WTC11 (cell line): ENCODE measurements at regions not wholly inside any gene's neighbourhood (a gene's known extent, or its start where the extent isn't known, plus 50 kb on each side); places are given as distances from the start of the nearest gene placed in this dataset.

Source experiments
- ATF1 ChIP-seq: sonication (generic); formaldehyde crosslinking; IDR thresholded peaks from 2 replicates; pipeline ENCODE4 v1.8.1; 2023; ENCODE audit warnings: mild to moderate bottlenecking, moderate library complexity, missing genetic modification reagents
- CBFB ChIP-seq: sonication (generic); formaldehyde crosslinking; IDR thresholded peaks from 2 replicates; pipeline ENCODE4 v1.8.1; 2022; ENCODE audit warnings: mild to moderate bottlenecking, low read depth, missing genetic modification reagents
- ELF4 ChIP-seq: sonication (generic); formaldehyde crosslinking; IDR thresholded peaks from 2 replicates; pipeline ENCODE4 v1.8.1; 2022; ENCODE audit warnings: low read depth, mild to moderate bottlenecking, moderate library complexity, missing genetic modification reagents
- IRF2 ChIP-seq: sonication (generic); formaldehyde crosslinking; IDR thresholded peaks from 2 replicates; pipeline ENCODE4 v1.8.0; 2022; ENCODE audit warnings: low read depth, missing genetic modification reagents, borderline replicate concordance
- NR1H2 ChIP-seq: sonication (generic); formaldehyde crosslinking; IDR thresholded peaks from 2 replicates; pipeline ENCODE4 v1.9.0; 2021; ENCODE audit warnings: mild to moderate bottlenecking, moderate library complexity, missing genetic modification reagents
- SP1 ChIP-seq: sonication (generic); formaldehyde crosslinking; conservative IDR thresholded peaks from 2 replicates; pipeline ENCODE4 v1.8.1; 2022; ENCODE audit warnings: missing genetic modification reagents
- TF ChIP-seq, protein P1 (sequence below): fragments of 200-600 bp; IDR thresholded peaks from 2 replicates; pipeline ENCODE4 v1.8.0; 2022; ENCODE audit warnings: antibody characterized with exemption
- TF ChIP-seq, protein P2 (sequence below): sonication (generic); formaldehyde crosslinking; IDR thresholded peaks from 2 replicates; pipeline ENCODE4 v1.8.0; 2022; ENCODE audit warnings: mild to moderate bottlenecking, missing genetic modification reagents
- TF ChIP-seq, protein P3 (sequence below): fragments of 250-450 bp; sonication (Bioruptor Pico); IDR thresholded peaks from 2 replicates; pipeline ENCODE4 v1.9.0; 2021; ENCODE audit warnings: mild to moderate bottlenecking
- TF ChIP-seq, protein P4 (sequence below): sonication (generic); formaldehyde crosslinking; conservative IDR thresholded peaks from 2 replicates; pipeline ENCODE4 v1.8.1; 2023; ENCODE audit warnings: mild to moderate bottlenecking, low read depth, missing genetic modification reagents, moderate library complexity
- TF ChIP-seq, protein P5 (sequence below): sonication (generic); formaldehyde crosslinking; IDR thresholded peaks from 2 replicates; pipeline ENCODE4 v1.8.0; 2022; ENCODE audit warnings: mild to moderate bottlenecking, missing genetic modification reagents
- TF ChIP-seq, protein P6 (sequence below): sonication (generic); formaldehyde crosslinking; IDR thresholded peaks from 2 replicates; pipeline ENCODE4 v1.8.1; 2023; ENCODE audit warnings: mild to moderate bottlenecking, missing genetic modification reagents

DNA sequence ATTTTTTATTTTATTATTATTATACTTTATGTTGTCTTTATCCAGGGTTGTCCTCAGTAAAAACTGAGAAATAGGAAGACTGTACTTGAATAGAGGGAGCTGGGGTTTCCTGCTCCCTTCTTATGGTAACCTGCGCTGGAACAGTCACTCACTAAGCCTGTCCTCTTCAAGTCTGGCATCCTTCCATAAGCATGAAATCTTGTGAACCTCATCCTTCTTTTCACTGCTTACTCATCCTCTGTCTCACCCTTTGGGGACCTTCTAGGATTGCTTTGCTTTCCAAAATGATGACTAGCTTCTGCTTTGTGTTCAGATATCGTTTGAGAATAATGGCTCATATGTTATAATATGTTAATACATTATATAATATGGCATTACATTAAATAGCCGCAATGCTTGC lies 90.6 kb downstream of the C6orf118 start:
- TF ChIP-seq, protein P1, sequence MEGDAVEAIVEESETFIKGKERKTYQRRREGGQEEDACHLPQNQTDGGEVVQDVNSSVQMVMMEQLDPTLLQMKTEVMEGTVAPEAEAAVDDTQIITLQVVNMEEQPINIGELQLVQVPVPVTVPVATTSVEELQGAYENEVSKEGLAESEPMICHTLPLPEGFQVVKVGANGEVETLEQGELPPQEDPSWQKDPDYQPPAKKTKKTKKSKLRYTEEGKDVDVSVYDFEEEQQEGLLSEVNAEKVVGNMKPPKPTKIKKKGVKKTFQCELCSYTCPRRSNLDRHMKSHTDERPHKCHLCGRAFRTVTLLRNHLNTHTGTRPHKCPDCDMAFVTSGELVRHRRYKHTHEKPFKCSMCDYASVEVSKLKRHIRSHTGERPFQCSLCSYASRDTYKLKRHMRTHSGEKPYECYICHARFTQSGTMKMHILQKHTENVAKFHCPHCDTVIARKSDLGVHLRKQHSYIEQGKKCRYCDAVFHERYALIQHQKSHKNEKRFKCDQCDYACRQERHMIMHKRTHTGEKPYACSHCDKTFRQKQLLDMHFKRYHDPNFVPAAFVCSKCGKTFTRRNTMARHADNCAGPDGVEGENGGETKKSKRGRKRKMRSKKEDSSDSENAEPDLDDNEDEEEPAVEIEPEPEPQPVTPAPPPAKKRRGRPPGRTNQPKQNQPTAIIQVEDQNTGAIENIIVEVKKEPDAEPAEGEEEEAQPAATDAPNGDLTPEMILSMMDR: no peak
- TF ChIP-seq, protein P2, sequence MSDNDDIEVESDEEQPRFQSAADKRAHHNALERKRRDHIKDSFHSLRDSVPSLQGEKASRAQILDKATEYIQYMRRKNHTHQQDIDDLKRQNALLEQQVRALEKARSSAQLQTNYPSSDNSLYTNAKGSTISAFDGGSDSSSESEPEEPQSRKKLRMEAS (CRISPR knock-in tag): no peak
- TF ChIP-seq ELF4 (CRISPR knock-in tag) (no peak), ATF1 (CRISPR knock-in tag) (no peak), CBFB (no peak), IRF2 (CRISPR knock-in tag) (no peak), SP1 (no peak), NR1H2 (CRISPR knock-in tag) (no peak)
- TF ChIP-seq, protein P3, sequence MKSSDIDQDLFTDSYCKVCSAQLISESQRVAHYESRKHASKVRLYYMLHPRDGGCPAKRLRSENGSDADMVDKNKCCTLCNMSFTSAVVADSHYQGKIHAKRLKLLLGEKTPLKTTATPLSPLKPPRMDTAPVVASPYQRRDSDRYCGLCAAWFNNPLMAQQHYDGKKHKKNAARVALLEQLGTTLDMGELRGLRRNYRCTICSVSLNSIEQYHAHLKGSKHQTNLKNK (CRISPR knock-in tag): no peak
- TF ChIP-seq, protein P4, sequence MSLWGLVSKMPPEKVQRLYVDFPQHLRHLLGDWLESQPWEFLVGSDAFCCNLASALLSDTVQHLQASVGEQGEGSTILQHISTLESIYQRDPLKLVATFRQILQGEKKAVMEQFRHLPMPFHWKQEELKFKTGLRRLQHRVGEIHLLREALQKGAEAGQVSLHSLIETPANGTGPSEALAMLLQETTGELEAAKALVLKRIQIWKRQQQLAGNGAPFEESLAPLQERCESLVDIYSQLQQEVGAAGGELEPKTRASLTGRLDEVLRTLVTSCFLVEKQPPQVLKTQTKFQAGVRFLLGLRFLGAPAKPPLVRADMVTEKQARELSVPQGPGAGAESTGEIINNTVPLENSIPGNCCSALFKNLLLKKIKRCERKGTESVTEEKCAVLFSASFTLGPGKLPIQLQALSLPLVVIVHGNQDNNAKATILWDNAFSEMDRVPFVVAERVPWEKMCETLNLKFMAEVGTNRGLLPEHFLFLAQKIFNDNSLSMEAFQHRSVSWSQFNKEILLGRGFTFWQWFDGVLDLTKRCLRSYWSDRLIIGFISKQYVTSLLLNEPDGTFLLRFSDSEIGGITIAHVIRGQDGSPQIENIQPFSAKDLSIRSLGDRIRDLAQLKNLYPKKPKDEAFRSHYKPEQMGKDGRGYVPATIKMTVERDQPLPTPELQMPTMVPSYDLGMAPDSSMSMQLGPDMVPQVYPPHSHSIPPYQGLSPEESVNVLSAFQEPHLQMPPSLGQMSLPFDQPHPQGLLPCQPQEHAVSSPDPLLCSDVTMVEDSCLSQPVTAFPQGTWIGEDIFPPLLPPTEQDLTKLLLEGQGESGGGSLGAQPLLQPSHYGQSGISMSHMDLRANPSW (CRISPR knock-in tag): no peak
- TF ChIP-seq, protein P5, sequence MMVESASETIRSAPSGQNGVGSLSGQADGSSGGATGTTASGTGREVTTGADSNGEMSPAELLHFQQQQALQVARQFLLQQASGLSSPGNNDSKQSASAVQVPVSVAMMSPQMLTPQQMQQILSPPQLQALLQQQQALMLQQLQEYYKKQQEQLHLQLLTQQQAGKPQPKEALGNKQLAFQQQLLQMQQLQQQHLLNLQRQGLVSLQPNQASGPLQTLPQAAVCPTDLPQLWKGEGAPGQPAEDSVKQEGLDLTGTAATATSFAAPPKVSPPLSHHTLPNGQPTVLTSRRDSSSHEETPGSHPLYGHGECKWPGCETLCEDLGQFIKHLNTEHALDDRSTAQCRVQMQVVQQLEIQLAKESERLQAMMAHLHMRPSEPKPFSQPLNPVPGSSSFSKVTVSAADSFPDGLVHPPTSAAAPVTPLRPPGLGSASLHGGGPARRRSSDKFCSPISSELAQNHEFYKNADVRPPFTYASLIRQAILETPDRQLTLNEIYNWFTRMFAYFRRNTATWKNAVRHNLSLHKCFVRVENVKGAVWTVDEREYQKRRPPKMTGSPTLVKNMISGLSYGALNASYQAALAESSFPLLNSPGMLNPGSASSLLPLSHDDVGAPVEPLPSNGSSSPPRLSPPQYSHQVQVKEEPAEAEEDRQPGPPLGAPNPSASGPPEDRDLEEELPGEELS (CRISPR knock-in tag): no peak
- TF ChIP-seq, protein P6, sequence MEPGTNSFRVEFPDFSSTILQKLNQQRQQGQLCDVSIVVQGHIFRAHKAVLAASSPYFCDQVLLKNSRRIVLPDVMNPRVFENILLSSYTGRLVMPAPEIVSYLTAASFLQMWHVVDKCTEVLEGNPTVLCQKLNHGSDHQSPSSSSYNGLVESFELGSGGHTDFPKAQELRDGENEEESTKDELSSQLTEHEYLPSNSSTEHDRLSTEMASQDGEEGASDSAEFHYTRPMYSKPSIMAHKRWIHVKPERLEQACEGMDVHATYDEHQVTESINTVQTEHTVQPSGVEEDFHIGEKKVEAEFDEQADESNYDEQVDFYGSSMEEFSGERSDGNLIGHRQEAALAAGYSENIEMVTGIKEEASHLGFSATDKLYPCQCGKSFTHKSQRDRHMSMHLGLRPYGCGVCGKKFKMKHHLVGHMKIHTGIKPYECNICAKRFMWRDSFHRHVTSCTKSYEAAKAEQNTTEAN: no peak
